ENCODE measurements at regions not wholly inside any gene's neighbourhood (a gene's known extent, or its start where the extent isn't known, plus 50 kb on each side); places are given as distances from the start of the nearest gene placed in this dataset.

- in situ Hi-C loops (cut with HindIII; ENCODE audit: low pct_unique_long_range_greater_than_20kb, low sequenced_read_pairs), result no loop called here
- TF ChIP-seq JUND (IDR thresholded peaks at IDR 0.05; ENCODE audit: low read depth), result no peak
- DNase-seq (ENCODE audit: low read depth in 1 of 2, low spot score in 1 of 2), result no peak
These were observed 73.9 kb upstream of the WDR75 start for GRCh38 chr2:189367343-189367742.

GRCh38 chr2:189369566-189369965, 71.7 kb upstream of the WDR75 start:
- DNase-seq (ENCODE audit: low read depth in 1 of 2, low spot score in 1 of 2), result no peak
- in situ Hi-C loops (cut with HindIII; ENCODE audit: low pct_unique_long_range_greater_than_20kb, low sequenced_read_pairs), result no loop called here
- TF ChIP-seq JUND (IDR thresholded peaks at IDR 0.05; ENCODE audit: low read depth), result no peak

GRCh38 chr2:189370719-189371118, 70.6 kb upstream of the WDR75 start:
- in situ Hi-C loops (cut with HindIII; ENCODE audit: low pct_unique_long_range_greater_than_20kb, low sequenced_read_pairs), result no loop called here
- no peak for DNase-seq (ENCODE audit: low read depth in 1 of 2, low spot score in 1 of 2)

GRCh38 chr2:189372688-189373257, 68.5 kb upstream of the WDR75 start:
- in situ Hi-C loops (cut with HindIII; ENCODE audit: low pct_unique_long_range_greater_than_20kb, low sequenced_read_pairs), result no loop called here
- no peak for TF ChIP-seq JUND (IDR thresholded peaks at IDR 0.05; ENCODE audit: low read depth)

More at GRCh38 chr2:189370719-189371118, 70.6 kb upstream of the WDR75 start:
- no peak for TF ChIP-seq JUND (IDR thresholded peaks at IDR 0.05; ENCODE audit: low read depth)

GRCh38 chr2:189374481-189374880, 66.8 kb upstream of the WDR75 start:
- no peak for TF ChIP-seq JUND (IDR thresholded peaks at IDR 0.05; ENCODE audit: low read depth)
- DNase-seq (ENCODE audit: low read depth in 1 of 2, low spot score in 1 of 2), result no peak
- in situ Hi-C loops (cut with HindIII; ENCODE audit: low pct_unique_long_range_greater_than_20kb, low sequenced_read_pairs), result no loop called here

More at GRCh38 chr2:189372688-189373257, 68.5 kb upstream of the WDR75 start:
- DNase-seq (ENCODE audit: low read depth in 1 of 2, low spot score in 1 of 2), result no peak

- no peak for TF ChIP-seq JUND (IDR thresholded peaks at IDR 0.05; ENCODE audit: low read depth)
- DNase-seq (ENCODE audit: low read depth in 1 of 2, low spot score in 1 of 2), result no peak
- in situ Hi-C loops (cut with HindIII; ENCODE audit: low pct_unique_long_range_greater_than_20kb, low sequenced_read_pairs), result no loop called here
These were observed 65.4 kb upstream of the WDR75 start for GRCh38 chr2:189375842-189376241.

GRCh38 chr2:189379287-189379630, 62.0 kb upstream of the WDR75 start:
- in situ Hi-C loops (cut with HindIII; ENCODE audit: low pct_unique_long_range_greater_than_20kb, low sequenced_read_pairs), result no loop called here
- no peak for DNase-seq (ENCODE audit: low read depth in 1 of 2, low spot score in 1 of 2)
- no peak for TF ChIP-seq JUND (IDR thresholded peaks at IDR 0.05; ENCODE audit: low read depth)

- no peak for TF ChIP-seq JUND (IDR thresholded peaks at IDR 0.05; ENCODE audit: low read depth)
- in situ Hi-C loops (cut with HindIII; ENCODE audit: low pct_unique_long_range_greater_than_20kb, low sequenced_read_pairs), result no loop called here
- no peak for DNase-seq (ENCODE audit: low read depth in 1 of 2, low spot score in 1 of 2)
These were observed 61.5 kb upstream of the WDR75 start for GRCh38 chr2:189379731-189380261.

- no peak for TF ChIP-seq JUND (IDR thresholded peaks at IDR 0.05; ENCODE audit: low read depth)
- DNase-seq (ENCODE audit: low read depth in 1 of 2, low spot score in 1 of 2), result no peak
- in situ Hi-C loops (cut with HindIII; ENCODE audit: low pct_unique_long_range_greater_than_20kb, low sequenced_read_pairs), result no loop called here
These were observed 58.6 kb upstream of the WDR75 start for GRCh38 chr2:189382668-189383067.

- no peak for TF ChIP-seq JUND (IDR thresholded peaks at IDR 0.05; ENCODE audit: low read depth)
- in situ Hi-C loops (cut with HindIII; ENCODE audit: low pct_unique_long_range_greater_than_20kb, low sequenced_read_pairs), result no loop called here
- DNase-seq (ENCODE audit: low read depth in 1 of 2, low spot score in 1 of 2), result no peak
These were observed 54.5 kb upstream of the WDR75 start for GRCh38 chr2:189386741-189387140.

- in situ Hi-C loops (cut with HindIII; ENCODE audit: low pct_unique_long_range_greater_than_20kb, low sequenced_read_pairs), result no loop called here
- DNase-seq (ENCODE audit: low read depth in 1 of 2, low spot score in 1 of 2), result no peak
- TF ChIP-seq JUND (IDR thresholded peaks at IDR 0.05; ENCODE audit: low read depth), result no peak
These were observed 50.1 kb upstream of the WDR75 start for GRCh38 chr2:189391201-189391600.

Measured in T47D (cell line).